AG10803 (cell line): ENCODE measurements at regions not wholly inside any gene's neighbourhood (a gene's known extent, or its start where the extent isn't known, plus 50 kb on each side); places are given as distances from the start of the nearest gene placed in this dataset.

Source experiments
- DNase-seq: peaks from one replicate; pipeline ENCODE4 v3.0.0; 2010; ENCODE audit warnings: low read depth
- H3K4me3 ChIP-seq: 2 replicates; pipeline ENCODE4 v1.5.1; 2011; ENCODE audit warnings: mild to moderate bottlenecking, low read length, control low read depth
- CTCF ChIP-seq: conservative IDR thresholded peaks from 2 replicates; pipeline ENCODE4 v1.5.1; 2011; ENCODE audit warnings: mild to moderate bottlenecking, low read length, control low read depth, inconsistent platforms

- no peak for DNase-seq
- TF ChIP-seq CTCF: no peak
- H3K4me3 ChIP-seq: no peak overlapping the region
Observed at GRCh38 chr1:79655876-79656275, 649.3 kb upstream of the ADGRL4 start.

GRCh38 chr1:79652426-79652825 is 645.9 kb upstream of the ADGRL4 start:
- no peak for DNase-seq
- no peak for TF ChIP-seq CTCF
- H3K4me3 ChIP-seq: no peak overlapping the region

GRCh38 chr1:79648126-79648525 is 641.6 kb upstream of the ADGRL4 start:
- TF ChIP-seq CTCF: no peak
- no peak for DNase-seq
- no peak overlapping the region for H3K4me3 ChIP-seq

- TF ChIP-seq CTCF: no peak
Observed at GRCh38 chr1:79646880-79647279, 640.4 kb upstream of the ADGRL4 start.

GRCh38 chr1:79638382-79638781 is 631.9 kb upstream of the ADGRL4 start:
- no peak for DNase-seq
- TF ChIP-seq CTCF: no peak
- H3K4me3 ChIP-seq: no peak overlapping the region

More at GRCh38 chr1:79646880-79647279, 640.4 kb upstream of the ADGRL4 start:
- DNase-seq: no peak
- no peak overlapping the region for H3K4me3 ChIP-seq

GRCh38 chr1:79633456-79633855 is 626.9 kb upstream of the ADGRL4 start:
- peak; percentile 73 for DNase-seq
- no peak overlapping the region for H3K4me3 ChIP-seq
- TF ChIP-seq CTCF: no peak

- DNase-seq: no peak
- H3K4me3 ChIP-seq: no peak overlapping the region
- TF ChIP-seq CTCF: no peak
Observed at GRCh38 chr1:79629414-79629813, 622.9 kb upstream of the ADGRL4 start.
